ENCODE measurements at regions not wholly inside any gene's neighbourhood (a gene's known extent, or its start where the extent isn't known, plus 50 kb on each side); places are given as distances from the start of the nearest gene placed in this dataset.
"Not testable (repeated sequence)": the region's sequence is repeated elsewhere in the genome, so short reads cannot be mapped to it uniquely, and the experiment has no call there.

GRCh38 chr1:172931340-172931739 lies 119.4 kb downstream of the TNFSF18 start:
- no peak for DNase-seq

GRCh38 chr1:172931761-172932160 lies 119.0 kb downstream of the TNFSF18 start:
- no peak for DNase-seq

- DNase-seq = no peak
Measured at GRCh38 chr1:172932981-172933380, 117.8 kb downstream of the TNFSF18 start.

- DNase-seq = no peak
Measured at GRCh38 chr1:172934417-172934762, 116.4 kb downstream of the TNFSF18 start.

DNA sequence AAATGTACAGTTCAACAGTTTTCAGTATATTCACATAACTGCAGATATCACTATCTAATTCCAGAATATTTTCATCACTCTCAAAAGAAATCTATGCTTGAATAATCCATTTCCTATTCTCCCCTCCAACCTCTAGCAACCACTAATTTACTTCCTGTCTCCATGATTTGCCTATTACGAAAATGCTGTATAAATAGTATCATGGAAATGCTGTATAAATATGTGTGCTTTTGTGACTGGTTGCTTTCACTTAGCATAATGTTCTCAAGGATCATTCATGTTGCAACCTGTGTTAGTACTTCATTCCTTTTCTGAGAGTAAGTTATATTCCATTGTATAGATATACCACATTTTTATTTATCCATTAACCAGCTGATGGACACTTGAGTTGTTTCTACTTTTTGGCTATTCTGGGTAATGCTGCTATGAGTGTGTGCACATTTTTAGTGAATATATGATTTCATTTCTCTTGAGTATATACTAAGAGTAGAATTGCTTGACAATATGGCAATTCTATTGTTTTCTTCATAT lies 115.6 kb downstream of the TNFSF18 start:
- DNase-seq = no peak

- DNase-seq = no peak
Measured at GRCh38 chr1:172936088-172936645, 114.6 kb downstream of the TNFSF18 start.

- DNase-seq = peak; percentile 2
Measured at GRCh38 chr1:172938681-172939080, 112.1 kb downstream of the TNFSF18 start.

- DNase-seq = no peak
Measured at GRCh38 chr1:172939475-172939874, 111.3 kb downstream of the TNFSF18 start.

DNA sequence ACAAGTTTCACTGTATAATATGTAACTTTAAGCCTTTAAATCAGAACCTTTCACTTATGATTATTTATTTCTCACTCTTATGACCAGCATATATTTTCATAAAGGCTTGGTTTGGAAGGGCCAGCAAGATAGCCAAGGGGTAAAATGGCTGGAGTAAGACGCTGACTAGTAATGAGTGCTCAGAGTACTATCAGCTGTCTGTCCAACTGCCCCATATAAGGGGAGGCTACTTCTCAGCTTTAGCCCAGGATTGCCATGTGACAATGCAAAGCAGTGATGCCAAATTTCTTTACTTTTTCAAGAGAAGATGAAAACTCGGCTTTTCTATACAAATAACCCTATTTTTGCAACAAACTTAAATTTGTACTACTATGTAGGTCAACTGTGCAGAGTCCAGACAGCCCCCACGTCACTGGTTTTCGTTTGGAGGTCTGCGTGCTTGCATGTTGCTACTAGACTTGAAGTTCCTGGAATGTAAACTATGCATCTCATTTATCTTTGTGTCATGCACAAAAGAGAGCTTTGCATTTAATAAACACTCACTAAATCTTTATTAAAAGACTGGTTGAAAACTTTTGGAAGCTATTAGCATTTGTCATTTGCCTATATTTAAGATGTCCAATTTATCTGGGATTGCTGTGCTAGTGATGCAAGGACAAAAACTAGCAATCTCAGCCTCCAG lies 110.4 kb downstream of the TNFSF18 start:
- no peak for DNase-seq

DNA sequence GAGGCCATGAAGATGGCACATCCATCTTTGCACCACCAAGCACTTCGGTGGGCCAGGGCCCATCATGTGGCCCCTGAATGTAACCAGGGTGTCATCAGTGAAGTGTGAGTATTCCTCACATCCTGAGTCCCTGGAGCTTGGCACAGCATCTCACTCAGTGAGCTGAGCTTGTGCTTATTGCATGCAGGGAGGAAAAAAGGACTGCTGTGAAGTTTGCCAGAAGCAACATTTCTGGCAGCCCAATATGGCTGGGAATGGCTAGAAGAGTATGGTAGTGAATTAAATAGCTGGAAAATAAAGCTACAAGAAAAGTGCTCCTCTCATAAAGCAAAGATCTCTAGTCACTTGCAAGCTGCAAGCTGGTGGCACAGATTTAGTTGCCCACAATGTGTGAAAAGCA lies 109.3 kb downstream of the TNFSF18 start:
- no peak for DNase-seq

- DNase-seq = no peak
Measured at GRCh38 chr1:172941945-172942344, 108.8 kb downstream of the TNFSF18 start.

- DNase-seq = not testable (repeated sequence)
Measured at GRCh38 chr1:172943138-172943537, 107.6 kb downstream of the TNFSF18 start.

GRCh38 chr1:172944931-172945330 lies 105.8 kb downstream of the TNFSF18 start:
- DNase-seq = no peak

DNA sequence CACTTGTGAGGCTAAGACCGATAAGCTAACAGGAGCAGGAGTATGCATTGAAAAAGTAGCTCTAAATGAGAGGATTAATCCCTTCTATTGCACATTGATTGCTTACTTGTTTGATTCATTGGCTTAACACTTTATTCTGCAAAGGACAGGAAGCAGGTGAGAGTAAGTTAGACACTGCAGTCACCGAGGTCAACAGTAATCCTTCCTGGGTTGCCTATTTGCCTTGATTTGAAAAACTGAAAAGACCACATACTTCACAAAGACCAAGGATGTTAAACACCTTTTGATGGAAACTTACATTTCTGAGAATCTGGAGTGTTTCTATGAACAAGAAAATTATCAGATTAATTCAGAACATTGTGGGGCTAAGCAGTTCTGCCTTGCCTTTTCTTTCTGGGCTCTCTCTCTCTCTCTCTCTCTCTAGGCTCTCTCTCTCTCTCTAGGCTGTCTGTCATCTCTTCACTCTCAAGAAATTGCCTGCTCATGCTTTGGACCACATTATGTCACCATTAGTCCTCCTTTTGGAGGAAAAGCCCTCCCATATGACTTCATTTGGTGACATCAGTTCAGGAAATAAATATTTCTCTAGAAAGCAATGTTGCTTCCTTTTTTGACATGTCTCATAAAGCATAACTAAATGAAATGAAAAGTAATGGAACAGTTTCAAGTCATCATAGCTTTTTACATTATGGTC lies 103.8 kb downstream of the TNFSF18 start:
- peak; percentile 10 for DNase-seq

DNA sequence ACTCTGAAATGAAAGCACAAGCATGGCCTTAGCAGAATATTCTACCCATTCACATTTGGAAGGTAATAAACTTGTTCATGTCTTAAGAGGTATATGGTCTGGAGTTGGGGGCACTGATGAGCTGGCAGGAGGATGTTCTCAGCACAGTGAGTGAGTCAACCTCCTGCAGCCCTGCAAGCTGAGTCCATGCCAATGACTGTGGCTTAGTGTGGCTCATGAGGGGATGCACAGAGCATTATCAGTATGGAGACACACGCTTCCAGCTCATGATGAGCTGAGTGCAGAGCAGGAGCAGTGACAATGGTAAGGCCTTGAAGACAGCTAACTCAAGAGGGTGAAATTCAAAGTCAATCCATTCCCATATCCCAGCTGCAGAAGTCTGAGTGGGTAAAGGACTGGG lies 102.3 kb downstream of the TNFSF18 start:
- DNase-seq = peak; percentile 9

DNA sequence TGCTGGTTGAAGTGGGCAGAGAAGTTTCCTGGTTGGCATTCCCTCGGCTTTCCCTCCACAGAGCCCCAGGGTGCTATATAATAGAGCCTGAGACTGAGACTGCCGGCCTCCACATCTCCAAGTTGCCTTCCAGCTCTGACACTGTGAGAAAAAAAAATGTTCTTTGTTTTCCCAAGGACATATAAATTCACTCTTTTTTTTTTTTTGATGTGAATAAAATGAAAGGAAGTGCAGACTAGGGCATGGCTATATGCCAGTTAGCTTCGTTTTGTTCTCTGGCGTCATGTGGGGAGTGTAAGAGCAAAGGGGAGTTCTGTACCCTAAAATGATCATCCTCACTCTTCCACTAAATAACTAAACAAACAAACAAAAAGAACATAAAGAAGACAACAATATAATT lies 101.6 kb downstream of the TNFSF18 start:
- no peak for DNase-seq

DNA sequence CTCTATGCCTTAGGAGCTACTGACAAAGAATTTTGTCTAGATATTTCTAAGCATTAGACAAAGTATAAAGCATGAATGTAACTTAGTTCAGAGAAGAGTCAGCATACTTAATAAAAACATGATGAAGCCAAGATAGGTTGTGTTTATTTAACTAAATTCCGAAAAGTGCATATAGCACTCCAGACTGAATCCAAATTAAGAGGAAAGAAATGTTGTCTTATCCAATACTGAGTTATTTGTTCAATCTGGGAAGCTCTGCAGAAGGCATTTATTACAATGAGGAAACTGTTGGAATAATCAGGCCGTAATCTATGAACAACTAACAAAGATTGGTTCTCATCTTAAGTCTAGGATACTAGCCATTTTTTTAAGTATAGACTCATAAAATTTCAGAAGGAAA lies 100.2 kb downstream of the TNFSF18 start:
- no peak for DNase-seq

DNA sequence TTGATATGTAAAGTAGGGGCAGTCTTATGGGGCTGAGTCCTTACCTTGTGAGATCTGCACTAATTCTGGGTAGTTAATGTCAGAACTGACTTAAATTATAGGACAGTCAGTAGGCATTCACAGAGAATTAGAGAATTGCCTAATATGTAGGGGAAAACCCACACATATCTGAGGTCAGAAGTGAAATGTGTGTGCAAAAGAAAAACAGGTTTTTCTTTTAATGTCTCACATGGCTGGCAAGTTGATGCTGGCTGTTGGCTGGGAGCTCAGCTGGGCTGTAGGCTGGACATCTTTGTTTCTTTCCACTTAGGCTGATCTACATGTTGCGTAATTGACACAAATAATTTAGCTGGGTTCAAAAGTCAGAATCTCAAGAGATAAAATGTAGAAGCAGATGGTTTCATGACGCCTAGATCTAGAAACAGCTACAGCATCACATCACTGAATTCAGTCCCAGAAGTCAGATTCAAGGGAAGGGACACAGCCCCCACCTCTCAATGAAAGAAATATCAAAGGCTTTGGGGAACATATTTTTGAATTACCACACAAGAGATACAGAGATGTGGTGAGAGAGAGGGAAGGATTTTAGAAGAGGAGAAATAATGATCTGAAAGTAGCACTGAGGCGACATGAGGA lies 98.9 kb downstream of the TNFSF18 start:
- DNase-seq = peak; percentile 2

DNA sequence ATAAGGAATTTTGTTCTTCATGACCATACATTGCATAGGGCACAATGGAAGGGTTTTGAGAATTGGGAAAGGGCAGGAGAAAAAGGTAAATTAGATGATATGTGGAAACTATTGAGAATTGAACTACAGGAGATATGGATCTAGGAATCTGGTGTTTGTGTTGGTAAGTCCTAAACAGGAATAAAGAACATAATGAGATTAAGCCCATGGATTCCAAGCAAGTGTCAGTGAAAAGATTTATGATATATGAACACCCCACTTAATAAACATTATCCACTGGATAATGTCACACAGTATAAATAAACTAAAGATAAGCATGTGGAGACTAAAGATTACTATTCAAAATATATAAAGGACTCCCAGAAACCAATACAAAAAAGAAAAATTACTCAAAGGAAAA lies 98.2 kb downstream of the TNFSF18 start:
- no peak for DNase-seq

- DNase-seq = no peak
Measured at GRCh38 chr1:172954476-172955150, 96.1 kb downstream of the TNFSF18 start.

GRCh38 chr1:172955161-172955815 lies 95.5 kb downstream of the TNFSF18 start:
- no peak for DNase-seq

- no peak for DNase-seq
Measured at GRCh38 chr1:172956871-172957270, 93.9 kb downstream of the TNFSF18 start.

DNA sequence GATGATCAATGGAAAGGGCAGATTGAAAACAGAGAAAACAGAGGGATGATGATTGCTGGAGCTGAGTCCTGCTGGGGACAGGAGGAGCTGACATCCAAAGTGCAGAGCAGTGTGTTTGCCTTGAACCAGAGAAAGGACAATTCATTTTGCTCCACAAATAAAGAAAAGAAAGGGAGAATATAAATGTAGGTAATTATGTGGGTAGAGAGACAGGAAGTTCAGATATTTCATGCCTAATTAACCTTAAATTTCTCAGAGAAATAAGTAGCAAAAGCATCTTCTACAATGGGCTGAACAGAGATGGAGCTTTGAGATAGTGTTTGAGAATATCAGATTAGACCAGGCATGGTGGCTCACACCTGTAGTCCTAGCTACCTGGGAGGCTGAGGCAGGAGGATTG lies 93.2 kb downstream of the TNFSF18 start:
- no peak for DNase-seq
